ENCODE measurements at regions not wholly inside any gene's neighbourhood (a gene's known extent, or its start where the extent isn't known, plus 50 kb on each side); places are given as distances from the start of the nearest gene placed in this dataset.

DNA sequence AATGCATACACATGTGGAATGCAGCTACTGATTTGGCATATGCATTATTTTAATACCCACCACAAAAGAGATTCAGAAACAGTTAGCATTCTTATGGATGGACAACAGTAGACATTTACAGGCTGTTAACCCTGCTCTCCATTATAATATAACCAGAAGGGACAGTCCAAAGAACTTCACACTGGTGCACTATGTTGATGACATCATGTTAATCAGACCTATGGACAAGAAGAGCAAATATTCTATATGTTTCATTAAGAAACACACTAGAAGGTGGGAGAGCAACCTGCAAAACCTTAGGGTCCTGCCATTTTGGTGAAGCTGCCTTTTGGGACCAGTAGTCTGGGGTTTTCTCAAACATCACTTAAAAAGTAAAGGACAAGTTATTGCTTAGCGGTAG lies 701.3 kb downstream of the UQCRFS1 start:
- Histone ChIP-seq H3K9ac (ENCODE audit: low read depth, low read length) (no peak overlapping the region), H3K36me3 (ENCODE audit: insufficient read depth, low read length) (no peaks in the 10 kb centered on the region), H3K9me3 (ENCODE audit: insufficient read depth, low read depth, low read length) (no peaks in the 10 kb centered on the region), H3K4me3 (ENCODE audit: low read length) (no peak overlapping the region), H3K4me1 (ENCODE audit: insufficient read depth, low read length) (peaks cover 6% of the 10 kb centered on the region; the same call in 1 of the 2 replicates), H3K27ac (ENCODE audit: low read depth, low read length) (no peak overlapping the region), H3K27me3 (ENCODE audit: insufficient read depth, low read length) (no peaks in the 10 kb centered on the region)
- 100% methylated on average over 1 of the region's 1 CpG for WGBS

DNA sequence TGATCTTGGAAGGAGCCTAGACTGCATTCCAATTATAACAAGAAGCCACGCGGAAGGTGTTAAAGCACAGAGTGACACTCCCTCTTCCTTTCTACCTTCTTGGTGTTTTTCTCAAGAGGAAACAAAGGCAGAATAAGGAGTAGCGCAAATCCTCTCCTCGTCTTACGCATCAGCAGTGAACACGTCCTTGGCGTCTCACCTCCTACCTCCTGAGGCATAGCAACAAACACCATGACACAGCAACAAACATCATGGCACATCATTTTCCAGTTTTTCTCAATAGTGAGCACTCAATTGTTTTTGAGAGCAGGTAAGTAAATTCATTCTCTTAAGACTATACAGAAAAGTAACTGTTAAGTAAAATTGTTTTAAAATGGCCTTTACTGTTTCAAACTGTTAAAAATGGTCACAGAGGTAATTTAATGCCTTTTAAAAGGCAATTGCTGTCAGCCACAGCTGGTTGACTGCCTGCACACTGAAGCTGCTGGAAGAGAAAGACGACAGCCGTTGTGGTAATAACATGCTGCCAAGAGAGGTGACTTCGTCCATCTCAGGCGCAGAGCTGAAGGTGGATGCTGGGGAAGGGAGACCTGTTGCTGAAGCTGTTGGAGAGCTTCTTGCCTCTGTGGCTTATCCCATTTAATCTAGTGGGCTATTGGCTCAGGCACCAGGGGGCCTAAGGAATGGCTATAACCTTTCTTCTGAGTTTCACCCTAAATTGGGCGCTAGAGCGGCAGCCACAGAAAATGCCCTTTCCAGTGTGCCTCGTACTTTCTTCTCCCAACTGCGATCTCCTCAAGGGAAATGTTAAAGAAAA lies 703.7 kb downstream of the UQCRFS1 start:
- H3K27me3 ChIP-seq (ENCODE audit: insufficient read depth, low read length), result no peaks in the 10 kb centered on the region
- no peaks in the 10 kb centered on the region for H3K4me1 ChIP-seq (ENCODE audit: insufficient read depth, low read length)
- 91% methylated on average over 15 of the region's 15 CpGs for WGBS
- H3K9me3 ChIP-seq (ENCODE audit: insufficient read depth, low read depth, low read length), result no peaks in the 10 kb centered on the region
- no peaks in the 10 kb centered on the region for H3K36me3 ChIP-seq (ENCODE audit: insufficient read depth, low read length)
- H3K27ac ChIP-seq (ENCODE audit: low read depth, low read length), result no peak overlapping the region
- no peak overlapping the region for H3K9ac ChIP-seq (ENCODE audit: low read depth, low read length)
- no peak overlapping the region for H3K4me3 ChIP-seq (ENCODE audit: low read length)

DNA sequence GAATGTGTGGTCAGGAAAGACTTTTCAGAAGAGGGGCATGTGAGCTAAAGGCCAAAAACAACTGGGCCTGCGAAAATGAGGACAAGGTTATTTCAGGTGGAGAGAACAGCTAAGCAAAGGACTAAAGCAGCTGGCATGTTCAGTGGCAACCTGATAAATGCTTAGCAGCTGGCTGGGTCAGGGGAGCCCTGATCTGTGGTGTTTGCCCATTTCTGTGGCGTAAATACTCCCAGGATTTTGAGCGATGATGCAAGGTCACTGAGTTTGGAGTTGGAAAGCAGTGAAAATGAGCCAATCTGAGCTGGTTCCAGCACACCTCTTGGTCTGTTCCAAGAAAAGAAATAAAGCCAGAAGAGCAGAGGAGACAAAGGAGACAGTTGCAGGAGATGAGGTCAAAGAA lies 704.3 kb downstream of the UQCRFS1 start:
- no peaks in the 10 kb centered on the region for H3K27me3 ChIP-seq (ENCODE audit: insufficient read depth, low read length)
- WGBS, result 95% methylated on average over 3 of the region's 3 CpGs
- H3K27ac ChIP-seq (ENCODE audit: low read depth, low read length), result no peak overlapping the region
- no peak overlapping the region for H3K9ac ChIP-seq (ENCODE audit: low read depth, low read length)
- no peak overlapping the region for H3K4me3 ChIP-seq (ENCODE audit: low read length)
- H3K4me1 ChIP-seq (ENCODE audit: insufficient read depth, low read length), result 0 out of 2 replicates have a peak, but pooled peaks cover 4% of the 10 kb centered on the region
- H3K9me3 ChIP-seq (ENCODE audit: insufficient read depth, low read depth, low read length), result no peaks in the 10 kb centered on the region
- H3K36me3 ChIP-seq (ENCODE audit: insufficient read depth, low read length), result no peaks in the 10 kb centered on the region

DNA sequence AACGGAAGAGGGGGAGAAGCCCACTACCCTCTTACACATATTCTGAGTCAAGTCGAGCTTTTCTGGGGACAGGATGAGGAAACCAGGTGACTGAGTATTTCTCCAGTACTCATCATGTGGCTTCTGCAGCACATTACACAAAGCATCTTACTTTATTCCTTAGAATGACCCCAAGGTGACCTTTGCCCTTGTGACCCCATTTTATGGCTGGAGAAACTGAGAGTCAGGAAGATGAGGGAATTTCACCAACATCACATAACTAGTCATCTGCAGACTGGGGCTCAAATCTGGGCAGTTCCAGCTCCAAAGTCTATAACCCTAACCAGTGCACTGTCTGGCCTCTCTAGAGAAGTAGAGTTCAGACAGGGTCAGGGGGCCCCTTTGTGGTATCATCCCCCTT lies 707.0 kb downstream of the UQCRFS1 start:
- Histone ChIP-seq H3K9me3 (ENCODE audit: insufficient read depth, low read depth, low read length) (no peaks in the 10 kb centered on the region), H3K36me3 (ENCODE audit: insufficient read depth, low read length) (no peaks in the 10 kb centered on the region), H3K27ac (ENCODE audit: low read depth, low read length) (no peak overlapping the region), H3K27me3 (ENCODE audit: insufficient read depth, low read length) (no peaks in the 10 kb centered on the region), H3K9ac (ENCODE audit: low read depth, low read length) (no peak overlapping the region), H3K4me1 (ENCODE audit: insufficient read depth, low read length) (peaks cover 15% of the 10 kb centered on the region; the same call in 1 of the 2 replicates), H3K4me3 (ENCODE audit: low read length) (no peak overlapping the region)
- WGBS, result 93% methylated on average over 2 of the region's 2 CpGs

DNA sequence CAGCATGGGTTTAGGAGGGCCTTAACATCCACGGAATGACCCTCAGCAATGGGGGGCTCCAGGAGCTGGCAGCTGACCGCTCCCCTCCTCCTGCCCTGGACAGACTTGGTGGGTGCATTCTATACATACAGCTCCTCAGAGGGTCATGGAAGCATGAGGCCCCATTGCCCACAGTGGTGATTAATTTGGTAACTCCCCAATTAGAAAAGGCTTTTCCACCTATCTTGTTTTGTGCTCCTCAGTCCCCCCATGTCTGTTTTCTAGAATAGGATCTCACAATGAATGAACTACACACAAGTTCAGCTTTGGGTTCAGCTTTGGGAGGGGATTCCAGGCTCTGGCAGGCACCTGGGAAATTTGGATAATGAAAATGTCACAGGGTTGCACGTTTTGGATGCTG lies 707.8 kb downstream of the UQCRFS1 start:
- 92% methylated on average over 3 of the region's 3 CpGs for WGBS
- Histone ChIP-seq H3K27me3 (ENCODE audit: insufficient read depth, low read length) (no peaks in the 10 kb centered on the region), H3K4me3 (ENCODE audit: low read length) (no peak overlapping the region), H3K4me1 (ENCODE audit: insufficient read depth, low read length) (peaks cover 15% of the 10 kb centered on the region; the same call in 1 of the 2 replicates), H3K9ac (ENCODE audit: low read depth, low read length) (no peak overlapping the region), H3K36me3 (ENCODE audit: insufficient read depth, low read length) (no peaks in the 10 kb centered on the region), H3K27ac (ENCODE audit: low read depth, low read length) (no peak overlapping the region), H3K9me3 (ENCODE audit: insufficient read depth, low read depth, low read length) (no peaks in the 10 kb centered on the region)

DNA sequence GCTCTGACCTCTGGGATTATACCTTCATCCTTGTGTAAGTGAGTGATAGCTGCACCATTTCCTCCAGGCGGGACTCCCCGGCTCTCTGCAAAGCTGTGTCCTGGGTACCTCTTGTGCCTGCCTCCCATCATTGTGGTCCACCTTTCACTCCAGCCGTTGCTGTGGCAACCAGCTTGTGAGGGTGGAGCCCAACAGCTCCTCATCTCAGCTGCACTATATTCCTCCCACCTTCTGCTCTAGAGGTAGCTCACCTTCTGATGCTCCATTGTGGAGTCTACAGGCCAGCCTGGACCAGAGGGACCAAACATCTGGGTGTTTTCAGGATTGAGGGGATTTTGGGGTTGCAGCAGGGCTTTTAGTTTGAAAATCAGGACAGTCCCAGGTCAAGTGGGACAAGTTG lies 708.2 kb downstream of the UQCRFS1 start:
- Histone ChIP-seq H3K9me3 (ENCODE audit: insufficient read depth, low read depth, low read length) (no peaks in the 10 kb centered on the region), H3K27me3 (ENCODE audit: insufficient read depth, low read length) (no peaks in the 10 kb centered on the region), H3K4me3 (ENCODE audit: low read length) (no peak overlapping the region), H3K36me3 (ENCODE audit: insufficient read depth, low read length) (no peaks in the 10 kb centered on the region), H3K27ac (ENCODE audit: low read depth, low read length) (no peak overlapping the region), H3K9ac (ENCODE audit: low read depth, low read length) (no peak overlapping the region), H3K4me1 (ENCODE audit: insufficient read depth, low read length) (peaks cover 15% of the 10 kb centered on the region; the same call in 1 of the 2 replicates)
- 92% methylated on average over 3 of the region's 3 CpGs for WGBS

DNA sequence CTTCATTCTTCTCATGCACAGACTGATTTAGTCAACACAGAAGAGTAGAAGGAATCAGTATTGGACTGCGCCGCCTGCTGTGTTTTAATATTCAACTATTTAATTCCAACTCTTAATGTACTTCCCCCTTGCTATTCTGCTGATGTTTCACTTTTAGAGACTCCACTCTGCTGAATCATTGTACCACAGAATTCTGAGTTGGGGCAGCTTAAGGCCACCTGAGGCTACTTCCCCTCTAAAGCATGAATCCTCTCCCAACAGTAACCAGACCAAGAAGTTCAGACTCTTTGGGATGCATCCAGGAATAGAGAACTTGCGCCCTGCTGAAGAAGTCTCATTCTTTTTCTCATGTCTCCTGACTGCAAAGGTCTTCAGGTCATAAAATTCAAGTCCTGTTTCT lies 708.8 kb downstream of the UQCRFS1 start:
- H3K4me1 ChIP-seq (ENCODE audit: insufficient read depth, low read length), result peaks cover 15% of the 10 kb centered on the region; the same call in 1 of the 2 replicates
- no peaks in the 10 kb centered on the region for H3K9me3 ChIP-seq (ENCODE audit: insufficient read depth, low read depth, low read length)
- 79% methylated on average over 3 of the region's 3 CpGs for WGBS
- no peak overlapping the region for H3K9ac ChIP-seq (ENCODE audit: low read depth, low read length)
- no peaks in the 10 kb centered on the region for H3K27me3 ChIP-seq (ENCODE audit: insufficient read depth, low read length)
- H3K27ac ChIP-seq (ENCODE audit: low read depth, low read length), result no peak overlapping the region
- H3K4me3 ChIP-seq (ENCODE audit: low read length), result no peak overlapping the region
- H3K36me3 ChIP-seq (ENCODE audit: insufficient read depth, low read length), result no peaks in the 10 kb centered on the region

DNA sequence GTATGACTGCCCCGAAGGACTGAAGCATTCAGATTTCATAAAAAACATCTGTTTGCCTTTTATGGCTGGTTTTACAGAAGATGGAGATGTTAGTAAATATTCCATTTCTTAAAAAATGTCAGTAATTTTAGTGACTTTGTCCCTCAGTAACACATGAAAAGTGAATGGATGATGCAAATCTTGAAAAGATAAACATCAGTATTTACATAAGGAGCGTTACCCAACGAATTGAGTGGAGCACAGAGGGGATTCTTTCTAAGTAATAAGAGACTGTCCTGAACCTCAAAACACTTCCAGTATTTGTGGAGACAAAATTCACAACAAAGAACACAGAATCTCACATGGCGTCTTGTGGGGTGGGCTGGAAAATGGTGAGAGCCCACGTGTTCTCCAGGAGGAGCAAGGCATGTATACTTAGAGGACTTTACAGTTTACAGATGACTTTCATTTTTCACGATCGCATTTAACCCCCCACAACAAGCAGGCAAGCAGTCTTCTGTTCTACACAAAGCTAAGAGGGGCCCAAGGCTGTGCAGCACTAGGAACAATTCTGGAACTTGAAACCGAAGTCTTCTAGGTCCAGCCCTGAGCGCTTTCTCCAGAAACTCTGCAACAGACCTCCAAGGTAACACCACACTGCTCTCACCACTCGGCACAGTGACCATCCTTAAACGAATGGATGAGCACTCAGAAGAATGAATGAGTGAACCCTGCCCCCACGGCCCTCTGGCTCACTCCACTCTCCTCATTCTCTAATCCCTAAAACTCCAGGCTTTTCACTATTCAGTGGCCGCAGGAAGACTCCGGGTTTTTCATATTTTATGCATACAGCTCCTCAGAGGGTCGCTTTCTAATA lies 709.8 kb downstream of the UQCRFS1 start:
- no peaks in the 10 kb centered on the region for H3K36me3 ChIP-seq (ENCODE audit: insufficient read depth, low read length)

DNA sequence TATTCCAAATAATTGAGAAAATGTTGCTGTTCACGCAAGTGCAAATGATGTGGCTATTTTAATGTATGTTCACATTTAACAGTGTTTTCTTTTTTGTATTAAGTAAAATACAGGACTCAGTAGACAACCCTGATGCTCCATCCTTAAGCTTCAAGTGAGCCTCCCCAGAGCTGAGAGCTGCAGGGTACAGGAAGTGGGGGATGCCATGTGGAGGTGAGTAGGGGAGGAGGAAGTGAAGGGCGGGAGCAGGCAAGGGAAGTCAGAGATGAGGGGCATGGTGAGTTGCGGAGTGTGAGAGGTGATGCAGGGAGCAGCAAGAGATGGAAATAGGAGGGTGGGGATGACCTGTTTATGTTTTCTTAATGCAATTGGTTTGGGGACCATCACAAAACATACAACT lies 711.0 kb downstream of the UQCRFS1 start:
- H3K9ac ChIP-seq (ENCODE audit: low read depth, low read length), result no peak overlapping the region
- peaks cover 15% of the 10 kb centered on the region; the same call in 1 of the 2 replicates for H3K4me1 ChIP-seq (ENCODE audit: insufficient read depth, low read length)

More for the DNA sequence above, 709.8 kb downstream of the UQCRFS1 start:
- WGBS, result 78% methylated on average over 15 of the region's 15 CpGs
- H3K27ac ChIP-seq (ENCODE audit: low read depth, low read length), result no peak overlapping the region
- no peaks in the 10 kb centered on the region for H3K27me3 ChIP-seq (ENCODE audit: insufficient read depth, low read length)
- no peak overlapping the region for H3K9ac ChIP-seq (ENCODE audit: low read depth, low read length)
- H3K4me1 ChIP-seq (ENCODE audit: insufficient read depth, low read length), result peaks cover 15% of the 10 kb centered on the region; the same call in 1 of the 2 replicates
- no peaks in the 10 kb centered on the region for H3K9me3 ChIP-seq (ENCODE audit: insufficient read depth, low read depth, low read length)
- H3K4me3 ChIP-seq (ENCODE audit: low read length), result no peak overlapping the region

DNA sequence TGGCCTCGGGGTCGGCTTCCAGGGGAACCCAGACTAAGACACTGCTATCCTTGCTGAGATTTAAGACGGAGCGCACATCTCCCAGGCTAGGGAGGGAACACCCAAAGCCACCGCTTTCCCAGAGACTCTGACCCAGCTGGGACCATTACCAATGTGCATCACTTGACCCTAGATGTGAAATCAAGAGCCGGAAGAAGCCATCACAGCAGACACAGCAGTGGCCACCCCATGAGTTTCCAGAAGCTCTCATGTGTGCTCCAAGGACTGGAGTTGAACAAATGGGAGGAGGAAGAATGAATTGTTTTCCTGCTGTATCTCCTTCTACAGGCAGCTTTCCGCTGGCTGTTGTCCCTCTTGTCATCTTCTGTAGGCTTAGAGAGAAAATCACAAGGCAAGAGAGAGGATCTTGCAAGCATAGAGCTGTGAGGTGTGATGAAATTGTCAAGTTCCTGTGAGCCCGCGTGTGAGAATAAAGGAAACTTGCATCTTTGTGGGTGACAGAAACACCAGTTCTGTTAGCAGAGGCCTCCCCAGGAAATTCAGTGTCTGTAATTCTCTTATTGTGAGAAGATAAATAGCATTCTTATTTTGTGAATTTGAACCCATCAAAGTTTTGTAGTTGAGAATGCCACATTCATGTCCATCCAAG lies 711.8 kb downstream of the UQCRFS1 start:
- Histone ChIP-seq H3K27me3 (ENCODE audit: insufficient read depth, low read length) (no peaks in the 10 kb centered on the region), H3K4me1 (ENCODE audit: insufficient read depth, low read length) (peaks cover 15% of the 10 kb centered on the region; the same call in 1 of the 2 replicates), H3K4me3 (ENCODE audit: low read length) (no peak overlapping the region), H3K27ac (ENCODE audit: low read depth, low read length) (no peak overlapping the region), H3K9me3 (ENCODE audit: insufficient read depth, low read depth, low read length) (no peaks in the 10 kb centered on the region), H3K9ac (ENCODE audit: low read depth, low read length) (no peak overlapping the region), H3K36me3 (ENCODE audit: insufficient read depth, low read length) (no peaks in the 10 kb centered on the region)
- 95% methylated on average over 9 of the region's 9 CpGs for WGBS

More for the DNA sequence above, 711.0 kb downstream of the UQCRFS1 start:
- no peaks in the 10 kb centered on the region for H3K27me3 ChIP-seq (ENCODE audit: insufficient read depth, low read length)
- H3K9me3 ChIP-seq (ENCODE audit: insufficient read depth, low read depth, low read length), result no peaks in the 10 kb centered on the region
- WGBS, result 86% methylated on average over 3 of the region's 3 CpGs
- no peaks in the 10 kb centered on the region for H3K36me3 ChIP-seq (ENCODE audit: insufficient read depth, low read length)
- no peak overlapping the region for H3K4me3 ChIP-seq (ENCODE audit: low read length)
- no peak overlapping the region for H3K27ac ChIP-seq (ENCODE audit: low read depth, low read length)

DNA sequence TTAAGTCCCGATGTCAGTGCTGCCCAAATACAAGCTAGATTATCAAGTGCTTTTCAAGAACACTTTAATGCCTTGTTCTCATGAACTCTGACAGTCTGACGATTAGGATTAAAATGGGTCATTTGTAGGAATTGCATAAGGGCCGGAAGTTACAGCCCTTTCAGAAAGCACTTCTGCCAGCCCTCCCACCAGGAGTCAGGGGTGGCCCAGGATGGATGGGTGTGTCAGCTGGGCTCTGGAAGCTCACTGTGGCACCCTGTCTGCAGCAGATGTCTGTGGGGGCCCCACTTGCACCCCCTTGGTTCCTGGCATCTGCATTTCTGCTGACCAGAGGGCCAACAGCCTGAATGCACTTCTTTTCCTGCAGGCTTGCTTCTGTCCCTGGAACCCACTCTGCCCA lies 712.7 kb downstream of the UQCRFS1 start:
- H3K9me3 ChIP-seq (ENCODE audit: insufficient read depth, low read depth, low read length), result no peaks in the 10 kb centered on the region
- no peak overlapping the region for H3K4me3 ChIP-seq (ENCODE audit: low read length)
- H3K9ac ChIP-seq (ENCODE audit: low read depth, low read length), result no peak overlapping the region
- no peak overlapping the region for H3K27ac ChIP-seq (ENCODE audit: low read depth, low read length)
- peaks cover 15% of the 10 kb centered on the region; the same call in 1 of the 2 replicates for H3K4me1 ChIP-seq (ENCODE audit: insufficient read depth, low read length)
- 88% methylated on average over 3 of the region's 3 CpGs for WGBS
- H3K36me3 ChIP-seq (ENCODE audit: insufficient read depth, low read length), result no peaks in the 10 kb centered on the region
- no peaks in the 10 kb centered on the region for H3K27me3 ChIP-seq (ENCODE audit: insufficient read depth, low read length)
